ENCODE measurements at regions not wholly inside any gene's neighbourhood (a gene's known extent, or its start where the extent isn't known, plus 50 kb on each side); places are given as distances from the start of the nearest gene placed in this dataset.

DNA sequence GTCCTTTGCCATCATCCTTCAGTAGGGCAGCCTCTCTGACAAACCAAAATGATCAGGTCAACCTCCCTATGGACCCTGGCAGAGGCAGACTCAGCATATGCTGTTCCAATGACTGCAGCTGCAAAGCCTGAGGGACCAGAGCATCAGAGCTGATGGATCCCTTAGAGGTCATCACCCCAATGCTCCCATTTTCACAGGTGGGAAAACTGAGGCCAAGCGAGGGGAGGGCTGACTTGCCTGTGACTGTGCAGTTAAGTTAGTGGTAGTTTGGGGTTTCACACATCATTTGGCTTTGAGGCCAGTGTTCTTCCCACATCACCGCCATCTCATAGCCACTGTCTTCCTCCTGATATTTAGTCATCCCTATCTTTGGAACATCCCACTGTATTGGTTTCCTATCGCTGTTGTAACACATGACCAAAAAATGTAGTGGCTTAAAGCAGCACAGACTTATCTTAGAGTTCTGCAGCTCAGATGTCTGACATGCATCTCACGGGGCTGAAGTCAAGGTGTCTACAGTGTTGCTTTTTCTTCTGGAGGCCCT lies 69.3 kb upstream of the PDZD8 start:
- TF ChIP-seq, protein P1, sequence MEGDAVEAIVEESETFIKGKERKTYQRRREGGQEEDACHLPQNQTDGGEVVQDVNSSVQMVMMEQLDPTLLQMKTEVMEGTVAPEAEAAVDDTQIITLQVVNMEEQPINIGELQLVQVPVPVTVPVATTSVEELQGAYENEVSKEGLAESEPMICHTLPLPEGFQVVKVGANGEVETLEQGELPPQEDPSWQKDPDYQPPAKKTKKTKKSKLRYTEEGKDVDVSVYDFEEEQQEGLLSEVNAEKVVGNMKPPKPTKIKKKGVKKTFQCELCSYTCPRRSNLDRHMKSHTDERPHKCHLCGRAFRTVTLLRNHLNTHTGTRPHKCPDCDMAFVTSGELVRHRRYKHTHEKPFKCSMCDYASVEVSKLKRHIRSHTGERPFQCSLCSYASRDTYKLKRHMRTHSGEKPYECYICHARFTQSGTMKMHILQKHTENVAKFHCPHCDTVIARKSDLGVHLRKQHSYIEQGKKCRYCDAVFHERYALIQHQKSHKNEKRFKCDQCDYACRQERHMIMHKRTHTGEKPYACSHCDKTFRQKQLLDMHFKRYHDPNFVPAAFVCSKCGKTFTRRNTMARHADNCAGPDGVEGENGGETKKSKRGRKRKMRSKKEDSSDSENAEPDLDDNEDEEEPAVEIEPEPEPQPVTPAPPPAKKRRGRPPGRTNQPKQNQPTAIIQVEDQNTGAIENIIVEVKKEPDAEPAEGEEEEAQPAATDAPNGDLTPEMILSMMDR (conservative IDR thresholded peaks at IDR 0.05; ENCODE audit: low read length): no peak
- no peak for TF ChIP-seq EZH2phosphoT487 (IDR thresholded peaks at IDR 0.05; ENCODE audit: borderline replicate concordance, low read depth, low read length)

Data from OCI-LY7 (cell line).